Neural cell (in vitro differentiated cells): ENCODE measurements at regions not wholly inside any gene's neighbourhood (a gene's known extent, or its start where the extent isn't known, plus 50 kb on each side); places are given as distances from the start of the nearest gene placed in this dataset.

Experiments
- H2AFZ ChIP-seq: fragments of 200-600, 300-800 bp; sonication (generic), shearing (Covaris generic); 2 replicates; pipeline ENCODE4 v1.6.0; 2014; ENCODE audit warnings: low read depth, mild to moderate bottlenecking, antibody characterized with exemption, low read length, moderate library complexity
- H3F3A ChIP-seq: fragments of 200-600 bp; shearing (Covaris generic); 2 replicates; pipeline ENCODE4 v1.6.1; 2016; ENCODE audit warnings: mild to moderate bottlenecking, moderate library complexity, mixed read lengths, antibody characterized with exemption, low read length; ENCODE audit not compliant: insufficient read depth, poor library complexity, severe bottlenecking
- H3K27ac ChIP-seq: fragments of 200-600, 300-800 bp; sonication (generic), shearing (Covaris generic); 2 replicates; pipeline ENCODE4 v1.5.1; 2014; ENCODE audit warnings: mild to moderate bottlenecking, low read length, moderate library complexity
- H3K27me3 ChIP-seq: fragments of 300-800, 200-600 bp; sonication (generic), shearing (Covaris generic); 2 replicates; pipeline ENCODE4 v1.6.0; 2014; ENCODE audit warnings: mild to moderate bottlenecking, low read depth, low read length, moderate library complexity; ENCODE audit not compliant: insufficient read depth
- H3K36me3 ChIP-seq: fragments of 300-800, 200-600 bp; sonication (generic), shearing (Covaris generic); 2 replicates; pipeline ENCODE4 v1.5.1; 2014; ENCODE audit warnings: mild to moderate bottlenecking, antibody characterized with exemption, low read length, moderate library complexity; ENCODE audit not compliant: insufficient read depth
- H3K4me2 ChIP-seq: fragments of 300-800, 200-600 bp; sonication (generic), shearing (Covaris generic); 2 replicates; pipeline ENCODE4 v1.6.0; 2014; ENCODE audit warnings: mild to moderate bottlenecking, low read length
- H3K4me3 ChIP-seq: fragments of 300-800, 200-600 bp; sonication (generic), shearing (Covaris generic); 2 replicates; pipeline ENCODE4 v1.5.1; 2014; ENCODE audit warnings: mild to moderate bottlenecking, low read length, moderate library complexity
- H3K79me2 ChIP-seq: fragments of 200-600 bp; shearing (Covaris generic); replicated peaks from 2 replicates; pipeline ENCODE4 v1.6.0; 2014; ENCODE audit warnings: mild to moderate bottlenecking, low read length, moderate library complexity; ENCODE audit not compliant: insufficient read depth
- H3K9ac ChIP-seq: fragments of 300-800, 200-600 bp; sonication (generic), shearing (Covaris generic); 2 replicates; pipeline ENCODE4 v1.6.1; 2016; ENCODE audit warnings: mild to moderate bottlenecking, low read length, mixed read lengths
- H3K9me2 ChIP-seq: fragments of 200-600 bp; shearing (Covaris generic); 2 replicates; pipeline ENCODE4 v1.6.1; 2016; ENCODE audit warnings: mild to moderate bottlenecking, low read length, mixed read lengths; ENCODE audit not compliant: insufficient read depth
- H3K9me3 ChIP-seq: fragments of 200-600, 300-800 bp; sonication (generic), shearing (Covaris generic); 2 replicates; pipeline ENCODE4 v1.6.1; 2016; ENCODE audit warnings: mild to moderate bottlenecking, mixed run types, low read length, moderate library complexity, mixed read lengths
- H4K20me1 ChIP-seq: fragments of 200-600 bp; shearing (Covaris generic); 2 replicates; pipeline ENCODE4 v1.6.1; 2016; ENCODE audit warnings: mild to moderate bottlenecking, mixed run types; ENCODE audit not compliant: insufficient read depth
- EP300 ChIP-seq: fragments of 450-650 bp; conservative IDR thresholded peaks from 2 replicates; pipeline ENCODE4 v1.6.1; 2014; ENCODE audit warnings: antibody characterized with exemption, mild to moderate bottlenecking, moderate library complexity; ENCODE audit not compliant: poor library complexity, severe bottlenecking
- EZH2 ChIP-seq: fragments of 200-600, 300-800 bp; shearing (Covaris generic), sonication (generic); IDR thresholded peaks from 2 replicates; pipeline ENCODE4 v1.6.1; 2014; ENCODE audit warnings: antibody characterized with exemption, low read length, borderline replicate concordance, mild to moderate bottlenecking; ENCODE audit not compliant: insufficient read depth, poor library complexity, severe bottlenecking
- MXI1 ChIP-seq: fragments of 450-650 bp; conservative IDR thresholded peaks from 2 replicates; pipeline ENCODE4 v1.6.1; 2014; ENCODE audit warnings: antibody characterized with exemption, mild to moderate bottlenecking; ENCODE audit not compliant: poor library complexity, severe bottlenecking
- POLR2AphosphoS5 ChIP-seq: IDR thresholded peaks from 2 replicates; pipeline ENCODE4 v1.6.1; 2012
- RAD21 ChIP-seq: fragments of 450-650 bp; conservative IDR thresholded peaks from 2 replicates; pipeline ENCODE4 v1.6.1; 2014; ENCODE audit warnings: antibody characterized with exemption, mild to moderate bottlenecking, moderate library complexity
- SMC3 ChIP-seq: fragments of 450-650 bp; conservative IDR thresholded peaks from 2 replicates; pipeline ENCODE4 v1.6.1; 2014; ENCODE audit warnings: antibody characterized with exemption, mild to moderate bottlenecking, moderate library complexity; ENCODE audit not compliant: poor library complexity
- TAF1 ChIP-seq: IDR thresholded peaks from 2 replicates; pipeline ENCODE4 v1.6.1; 2012; ENCODE audit warnings: low read depth
- TF ChIP-seq, protein P1 (sequence below): fragments of 450-650 bp; IDR thresholded peaks from 2 replicates; pipeline ENCODE4 v1.5.1; 2014; ENCODE audit warnings: antibody characterized with exemption, mild to moderate bottlenecking, moderate library complexity; ENCODE audit not compliant: poor library complexity, severe bottlenecking

GRCh38 chr14:29463727-29464395 is 463.8 kb downstream of the PRKD1 start:
- H3K9me2 ChIP-seq: no peaks in the 10 kb centered on the region
- H3K9me3 ChIP-seq: no peaks in the 10 kb centered on the region
- no peak overlapping the region for H2AFZ ChIP-seq
- no peak overlapping the region for H3K4me3 ChIP-seq
- TF ChIP-seq TAF1 (no peak), MXI1 (no peak), RAD21 (peak; percentile 39), SMC3 (peak; percentile 54), EZH2 (no peak)
- TF ChIP-seq, protein P1, sequence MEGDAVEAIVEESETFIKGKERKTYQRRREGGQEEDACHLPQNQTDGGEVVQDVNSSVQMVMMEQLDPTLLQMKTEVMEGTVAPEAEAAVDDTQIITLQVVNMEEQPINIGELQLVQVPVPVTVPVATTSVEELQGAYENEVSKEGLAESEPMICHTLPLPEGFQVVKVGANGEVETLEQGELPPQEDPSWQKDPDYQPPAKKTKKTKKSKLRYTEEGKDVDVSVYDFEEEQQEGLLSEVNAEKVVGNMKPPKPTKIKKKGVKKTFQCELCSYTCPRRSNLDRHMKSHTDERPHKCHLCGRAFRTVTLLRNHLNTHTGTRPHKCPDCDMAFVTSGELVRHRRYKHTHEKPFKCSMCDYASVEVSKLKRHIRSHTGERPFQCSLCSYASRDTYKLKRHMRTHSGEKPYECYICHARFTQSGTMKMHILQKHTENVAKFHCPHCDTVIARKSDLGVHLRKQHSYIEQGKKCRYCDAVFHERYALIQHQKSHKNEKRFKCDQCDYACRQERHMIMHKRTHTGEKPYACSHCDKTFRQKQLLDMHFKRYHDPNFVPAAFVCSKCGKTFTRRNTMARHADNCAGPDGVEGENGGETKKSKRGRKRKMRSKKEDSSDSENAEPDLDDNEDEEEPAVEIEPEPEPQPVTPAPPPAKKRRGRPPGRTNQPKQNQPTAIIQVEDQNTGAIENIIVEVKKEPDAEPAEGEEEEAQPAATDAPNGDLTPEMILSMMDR: peak; percentile 36
- no peak overlapping the region for H3K9ac ChIP-seq
- no peak overlapping the region for H3K27ac ChIP-seq
- H3F3A ChIP-seq: peaks cover 19% of the 10 kb centered on the region
- H3K4me2 ChIP-seq: no peak overlapping the region
- no peaks in the 10 kb centered on the region for H4K20me1 ChIP-seq
- peaks cover 22% of the 10 kb centered on the region for H3K79me2 ChIP-seq
- H3K27me3 ChIP-seq: no peaks in the 10 kb centered on the region
- H3K36me3 ChIP-seq: no peaks in the 10 kb centered on the region

- Histone ChIP-seq H3K4me3 (no peak overlapping the region), H2AFZ (no peak overlapping the region), H3K27ac (no peak overlapping the region), H3K9me3 (no peaks in the 10 kb centered on the region), H3K27me3 (no peaks in the 10 kb centered on the region), H3K9me2 (no peaks in the 10 kb centered on the region), H3K9ac (no peak overlapping the region), H3K36me3 (no peaks in the 10 kb centered on the region), H3K4me2 (no peak overlapping the region), H4K20me1 (no peaks in the 10 kb centered on the region), H3F3A (peaks cover 12% of the 10 kb centered on the region), H3K79me2 (peaks cover 22% of the 10 kb centered on the region)
- TF ChIP-seq POLR2AphosphoS5: no peak
- TF ChIP-seq EP300: no peak
- TF ChIP-seq RAD21: no peak
- no peak for TF ChIP-seq EZH2
- TF ChIP-seq SMC3: no peak
- TF ChIP-seq, protein P1: no peak
- no peak for TF ChIP-seq MXI1
- no peak for TF ChIP-seq TAF1
These were observed 462.6 kb downstream of the PRKD1 start for GRCh38 chr14:29465095-29465494.

DNA sequence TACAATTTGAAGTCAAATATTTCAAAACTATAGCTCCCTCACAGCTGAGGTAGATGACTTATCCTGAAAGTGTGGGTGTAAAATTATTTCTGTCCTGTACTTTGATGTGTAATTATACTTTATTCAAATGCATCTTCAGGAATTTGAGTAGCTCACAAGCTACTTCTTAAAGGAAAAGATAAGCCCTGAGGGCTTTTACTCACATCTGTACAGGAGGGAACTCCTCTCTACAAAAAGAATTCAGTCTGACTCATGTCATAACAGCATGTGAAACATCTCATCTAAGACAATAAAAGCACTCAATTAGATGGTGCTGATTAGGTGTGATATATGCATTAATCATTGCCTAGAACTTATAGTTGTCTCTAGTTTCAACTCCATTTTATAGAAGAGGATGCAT is 452.0 kb downstream of the PRKD1 start:
- H3K27ac ChIP-seq: no peak overlapping the region
- no peaks in the 10 kb centered on the region for H4K20me1 ChIP-seq

More for the DNA sequence above, 452.0 kb downstream of the PRKD1 start:
- no peak for TF ChIP-seq EP300
- TF ChIP-seq RAD21: no peak
- TF ChIP-seq TAF1: no peak
- TF ChIP-seq EZH2: no peak
- TF ChIP-seq, protein P1: no peak
- TF ChIP-seq SMC3: no peak
- TF ChIP-seq MXI1: no peak
- TF ChIP-seq POLR2AphosphoS5: no peak
- Histone ChIP-seq H3K79me2 (no peaks in the 10 kb centered on the region), H3K9me3 (no peaks in the 10 kb centered on the region), H3K4me3 (no peak overlapping the region), H3K4me2 (no peak overlapping the region), H3K9me2 (no peaks in the 10 kb centered on the region), H3K27me3 (no peaks in the 10 kb centered on the region), H3K36me3 (no peaks in the 10 kb centered on the region), H3F3A (no peaks in the 10 kb centered on the region), H3K9ac (no peak overlapping the region), H2AFZ (no peak overlapping the region)
